ENCODE measurements at regions not wholly inside any gene's neighbourhood (a gene's known extent, or its start where the extent isn't known, plus 50 kb on each side); places are given as distances from the start of the nearest gene placed in this dataset.

DNA sequence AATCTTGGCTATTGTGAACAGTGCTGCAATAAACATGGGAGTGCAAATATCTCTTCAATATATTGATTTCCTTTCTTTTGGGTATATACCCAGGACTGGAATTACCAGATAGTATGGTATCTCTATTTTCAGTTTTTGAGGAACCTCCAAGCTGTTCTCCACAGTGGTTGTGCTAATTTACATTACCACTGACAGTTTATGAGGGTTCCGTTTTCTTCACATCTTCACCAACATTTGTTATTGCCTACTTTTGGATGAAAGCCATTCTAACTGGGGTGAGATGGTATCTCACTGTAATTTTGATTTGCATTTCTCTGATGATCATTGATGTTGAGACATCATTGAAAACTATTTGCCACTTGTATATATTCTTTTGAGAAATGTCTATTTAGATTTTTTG lies 79.6 kb upstream of the ZNF827 start:
- TF ChIP-seq, protein P1, sequence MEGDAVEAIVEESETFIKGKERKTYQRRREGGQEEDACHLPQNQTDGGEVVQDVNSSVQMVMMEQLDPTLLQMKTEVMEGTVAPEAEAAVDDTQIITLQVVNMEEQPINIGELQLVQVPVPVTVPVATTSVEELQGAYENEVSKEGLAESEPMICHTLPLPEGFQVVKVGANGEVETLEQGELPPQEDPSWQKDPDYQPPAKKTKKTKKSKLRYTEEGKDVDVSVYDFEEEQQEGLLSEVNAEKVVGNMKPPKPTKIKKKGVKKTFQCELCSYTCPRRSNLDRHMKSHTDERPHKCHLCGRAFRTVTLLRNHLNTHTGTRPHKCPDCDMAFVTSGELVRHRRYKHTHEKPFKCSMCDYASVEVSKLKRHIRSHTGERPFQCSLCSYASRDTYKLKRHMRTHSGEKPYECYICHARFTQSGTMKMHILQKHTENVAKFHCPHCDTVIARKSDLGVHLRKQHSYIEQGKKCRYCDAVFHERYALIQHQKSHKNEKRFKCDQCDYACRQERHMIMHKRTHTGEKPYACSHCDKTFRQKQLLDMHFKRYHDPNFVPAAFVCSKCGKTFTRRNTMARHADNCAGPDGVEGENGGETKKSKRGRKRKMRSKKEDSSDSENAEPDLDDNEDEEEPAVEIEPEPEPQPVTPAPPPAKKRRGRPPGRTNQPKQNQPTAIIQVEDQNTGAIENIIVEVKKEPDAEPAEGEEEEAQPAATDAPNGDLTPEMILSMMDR (IDR thresholded peaks at IDR 0.05; ENCODE audit: low read depth, low read length, missing control alignments): no peak
- H3K4me3 ChIP-seq (replicated peaks; ENCODE audit: low read depth, low read length): no peak overlapping the region
- no peak for DNase-seq (ENCODE audit: extremely low read depth, low read depth)

DNA sequence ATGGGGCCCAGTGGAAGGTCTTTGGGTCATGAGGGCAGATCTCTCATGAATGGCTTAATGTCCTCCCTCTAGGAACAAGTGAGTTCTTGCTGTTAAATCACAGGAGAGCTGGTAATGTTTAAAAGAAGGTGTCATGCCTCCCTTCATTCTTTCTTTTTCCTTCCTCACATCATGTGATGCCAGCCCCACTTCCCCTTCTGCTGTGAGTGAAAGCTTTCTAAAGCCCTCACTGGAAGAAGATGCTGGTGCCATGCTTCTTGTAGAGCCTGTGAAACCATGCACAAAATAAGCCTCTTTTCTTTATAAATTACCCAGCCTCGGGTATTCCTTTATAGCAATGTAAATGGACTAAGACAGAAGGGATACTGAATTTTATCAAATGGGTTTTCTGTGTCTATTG lies 66.1 kb upstream of the ZNF827 start:
- H3K4me3 ChIP-seq (replicated peaks; ENCODE audit: low read depth, low read length): no peak overlapping the region
- no peak for DNase-seq (ENCODE audit: extremely low read depth, low read depth)
- TF ChIP-seq, protein P1 (IDR thresholded peaks at IDR 0.05; ENCODE audit: low read depth, low read length, missing control alignments): no peak

DNA sequence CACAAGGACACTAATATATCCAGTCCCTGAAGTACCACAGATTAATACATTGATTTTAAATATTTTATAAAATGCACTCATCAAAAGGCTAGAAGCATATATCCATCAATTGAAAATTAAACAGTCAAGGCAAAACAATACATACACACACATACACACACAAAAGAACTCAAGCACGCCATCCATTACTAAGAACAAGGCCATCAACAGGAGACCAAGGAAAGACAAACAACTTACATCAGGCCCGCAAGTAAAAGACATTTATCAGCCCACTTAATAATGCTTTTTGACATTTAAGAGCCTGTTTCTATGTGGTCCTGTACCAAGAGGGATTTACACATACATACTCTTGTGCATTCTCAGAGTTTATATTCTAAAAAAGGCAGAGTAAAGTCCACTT lies 50.0 kb upstream of the ZNF827 start:
- TF ChIP-seq, protein P1 (IDR thresholded peaks at IDR 0.05; ENCODE audit: low read depth, low read length, missing control alignments): no peak
- no peak for DNase-seq (ENCODE audit: extremely low read depth, low read depth)
- no peak overlapping the region for H3K4me3 ChIP-seq (replicated peaks; ENCODE audit: low read depth, low read length)

Measured in HFF-Myc (cell line).